GM23248 (cell line): ENCODE measurements at regions not wholly inside any gene's neighbourhood (a gene's known extent, or its start where the extent isn't known, plus 50 kb on each side); places are given as distances from the start of the nearest gene placed in this dataset.

Source experiments
- DNase-seq: peaks from one replicate; pipeline ENCODE4 v3.0.0-alpha.2; 2015
- H2AFZ ChIP-seq: fragments of 200-600 bp; sonication (generic); 2 replicates; pipeline ENCODE4 v1.6.1; 2016; ENCODE audit warnings: antibody characterized with exemption
- H3F3A ChIP-seq: fragments of 200-600 bp; sonication (generic); 2 replicates; pipeline ENCODE4 v1.6.1; 2016; ENCODE audit warnings: mild to moderate bottlenecking, antibody characterized with exemption, mixed run types; ENCODE audit not compliant: insufficient read depth
- H3K27ac ChIP-seq: fragments of 200-600 bp; sonication (generic); 2 replicates; pipeline ENCODE4 v1.5.1; 2016; ENCODE audit warnings: mild to moderate bottlenecking
- H3K27me3 ChIP-seq: fragments of 200-600 bp; sonication (generic); replicated peaks from 2 replicates; pipeline ENCODE4 v1.6.1; 2016; ENCODE audit warnings: mild to moderate bottlenecking; ENCODE audit not compliant: insufficient read depth
- H3K36me3 ChIP-seq: fragments of 200-600 bp; sonication (generic); 2 replicates; pipeline ENCODE4 v1.6.1; 2016; ENCODE audit warnings: low read depth, mild to moderate bottlenecking
- H3K4me1 ChIP-seq: fragments of 200-600 bp; sonication (generic); 2 replicates; pipeline ENCODE4 v1.6.1; 2016; ENCODE audit warnings: mild to moderate bottlenecking; ENCODE audit not compliant: insufficient read depth
- H3K4me2 ChIP-seq: fragments of 200-600 bp; sonication (generic); one replicate; pipeline ENCODE4 v1.6.1; 2016; ENCODE audit warnings: mild to moderate bottlenecking; ENCODE audit not compliant: unreplicated experiment
- H3K4me3 ChIP-seq: fragments of 200-600 bp; sonication (generic); 2 replicates; pipeline ENCODE4 v1.5.1; 2016; ENCODE audit warnings: mild to moderate bottlenecking
- H3K79me2 ChIP-seq: fragments of 200-600 bp; sonication (generic); 2 replicates; pipeline ENCODE4 v1.6.1; 2016; ENCODE audit warnings: mild to moderate bottlenecking; ENCODE audit not compliant: insufficient read depth
- H3K9ac ChIP-seq: fragments of 200-600 bp; sonication (generic); 2 replicates; pipeline ENCODE4 v1.6.1; 2016; ENCODE audit warnings: mild to moderate bottlenecking
- H3K9me2 ChIP-seq: fragments of 200-600 bp; sonication (generic); 2 replicates; pipeline ENCODE4 v1.6.1; 2016; ENCODE audit warnings: mixed run types, mild to moderate bottlenecking, moderate library complexity; ENCODE audit not compliant: insufficient read depth
- H3K9me3 ChIP-seq: fragments of 200-600 bp; sonication (generic); one replicate; pipeline ENCODE4 v1.6.1; 2017; ENCODE audit warnings: low read depth
- H4K20me1 ChIP-seq: fragments of 200-600 bp; sonication (generic); 2 replicates; pipeline ENCODE4 v1.6.0; 2016; ENCODE audit not compliant: insufficient read depth
- EZH2 ChIP-seq: fragments of 200-600 bp; sonication (generic); IDR thresholded peaks from 2 replicates; pipeline ENCODE4 v1.6.1; 2018; ENCODE audit warnings: antibody characterized with exemption, mild to moderate bottlenecking; ENCODE audit not compliant: insufficient read depth, poor library complexity, severe bottlenecking
- EZH2phosphoT487 ChIP-seq: fragments of 200-600 bp; sonication (generic); IDR thresholded peaks from 2 replicates; pipeline ENCODE4 v1.6.1; 2018; ENCODE audit warnings: antibody characterized with exemption, moderate library complexity, mild to moderate bottlenecking, low read depth; ENCODE audit not compliant: insufficient read depth
- WGBS, 2 experiments: methylation state at CpG; one replicate each; pipeline ENCODE4 v1.1.6; 2015 to 2017; ENCODE audit warnings: low lambda C conversion rate in 2 of 2, low coverage in 1 of 2; ENCODE audit errors: missing lambda C conversion rate in 2 of 2; 5-methylcytosine and 5-hydroxymethylcytosine counted together
- in situ Hi-C: fragments of 300-500 bp; cut with MboI; formaldehyde crosslinking; loops from 2 replicates; pipeline ENCODE4 v1.15.0; 2020

- Histone ChIP-seq H3K9ac (no peak overlapping the region), H3K9me3 (no peaks in the 10 kb centered on the region)
- 75 to 80% methylated on average over 2 of the region's 2 CpGs for WGBS, 2 experiments
Observed at GRCh38 chr3:159831466-159831865, 157.2 kb upstream of the IL12A start.

GRCh38 chr3:159832024-159832423, 156.6 kb upstream of the IL12A start:
- Histone ChIP-seq H3K9me2 (no peaks in the 10 kb centered on the region), H2AFZ (no peak overlapping the region), H3K9ac (no peak overlapping the region), H3K9me3 (no peaks in the 10 kb centered on the region), H3K4me1 (peaks cover 39% of the 10 kb centered on the region), H3K36me3 (no peaks in the 10 kb centered on the region), H3K79me2 (peaks cover 93% of the 10 kb centered on the region), H3K4me2 (no peak overlapping the region), H3K4me3 (no peak overlapping the region), H4K20me1 (no peaks in the 10 kb centered on the region), H3K27ac (no peak overlapping the region), H3K27me3 (no peaks in the 10 kb centered on the region), H3F3A (peaks cover 33% of the 10 kb centered on the region)
- TF ChIP-seq EZH2 (no peak), EZH2phosphoT487 (no peak)
- in situ Hi-C loops: no loop called here
- DNase-seq: no peak
- 98 to 100% methylated on average over 2 of the region's 2 CpGs for WGBS, 2 experiments

More at GRCh38 chr3:159831466-159831865, 157.2 kb upstream of the IL12A start:
- peaks cover 28% of the 10 kb centered on the region for H3F3A ChIP-seq
- no peak overlapping the region for H2AFZ ChIP-seq
- no peaks in the 10 kb centered on the region for H3K9me2 ChIP-seq
- H3K36me3 ChIP-seq: no peaks in the 10 kb centered on the region
- in situ Hi-C loops: no loop called here
- H4K20me1 ChIP-seq: no peaks in the 10 kb centered on the region
- no peaks in the 10 kb centered on the region for H3K27me3 ChIP-seq
- peaks cover 33% of the 10 kb centered on the region for H3K4me1 ChIP-seq
- TF ChIP-seq EZH2 (no peak), EZH2phosphoT487 (no peak)
- DNase-seq: no peak
- no peak overlapping the region for H3K4me2 ChIP-seq
- H3K79me2 ChIP-seq: peaks cover 94% of the 10 kb centered on the region
- H3K4me3 ChIP-seq: no peak overlapping the region
- H3K27ac ChIP-seq: no peak overlapping the region

DNA sequence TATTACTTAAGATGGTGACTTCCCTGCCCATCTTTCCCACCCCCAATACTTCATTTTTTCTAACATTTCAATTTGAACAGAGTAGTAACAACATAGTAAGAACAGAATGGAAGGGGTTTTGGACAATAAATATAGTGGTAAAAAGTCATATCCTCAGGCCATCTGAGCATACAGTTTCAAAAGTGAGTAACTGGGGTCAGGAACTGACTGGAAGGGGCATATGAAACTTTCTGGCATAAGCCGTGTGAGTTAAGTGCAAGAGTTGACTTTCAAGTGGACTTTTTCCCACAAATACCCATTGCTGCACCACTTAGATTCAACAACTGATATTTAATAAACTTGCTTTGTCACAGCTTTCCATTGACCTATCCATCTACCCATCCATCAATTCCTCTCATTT, 153.5 kb upstream of the IL12A start:
- in situ Hi-C loops: no loop called here
- no peaks in the 10 kb centered on the region for H3K27me3 ChIP-seq

GRCh38 chr3:159837725-159838124, 150.9 kb upstream of the IL12A start:
- no peak overlapping the region for H3K4me2 ChIP-seq
- no peak overlapping the region for H3K27ac ChIP-seq
- in situ Hi-C loops: no loop called here
- H3K27me3 ChIP-seq: no peaks in the 10 kb centered on the region
- H3F3A ChIP-seq: peaks cover 13% of the 10 kb centered on the region
- H3K9me3 ChIP-seq: no peaks in the 10 kb centered on the region
- H3K79me2 ChIP-seq: peaks cover 97% of the 10 kb centered on the region
- H3K4me3 ChIP-seq: no peak overlapping the region
- no peak overlapping the region for H3K9ac ChIP-seq
- H3K36me3 ChIP-seq: no peaks in the 10 kb centered on the region
- DNase-seq: no peak
- TF ChIP-seq EZH2 (no peak), EZH2phosphoT487 (no peak)
- 80 to 81% methylated on average over 3 of the region's 3 CpGs for WGBS, 2 experiments
- no peaks in the 10 kb centered on the region for H4K20me1 ChIP-seq
- no peaks in the 10 kb centered on the region for H3K9me2 ChIP-seq
- no peak overlapping the region for H2AFZ ChIP-seq
- H3K4me1 ChIP-seq: peaks cover 15% of the 10 kb centered on the region

More for the DNA sequence above, 153.5 kb upstream of the IL12A start:
- TF ChIP-seq EZH2phosphoT487: no peak
- TF ChIP-seq EZH2: no peak
- Histone ChIP-seq H3K9me2 (no peaks in the 10 kb centered on the region), H3K4me2 (no peak overlapping the region), H3K79me2 (peaks cover 97% of the 10 kb centered on the region), H3K9ac (no peak overlapping the region), H3K9me3 (no peaks in the 10 kb centered on the region), H3F3A (peaks cover 25% of the 10 kb centered on the region), H3K27ac (no peak overlapping the region), H3K4me3 (no peak overlapping the region), H3K4me1 (peaks cover 31% of the 10 kb centered on the region), H4K20me1 (no peaks in the 10 kb centered on the region), H3K36me3 (no peaks in the 10 kb centered on the region), H2AFZ (no peak overlapping the region)
- no peak for DNase-seq
- whole genome bisulfite sequencing, 2 experiments: 81 to 100% methylated on average over 1 of the region's 1 CpG

GRCh38 chr3:159838938-159839337, 149.7 kb upstream of the IL12A start:
- in situ Hi-C loops: no loop called here
- H3K9ac ChIP-seq: no peak overlapping the region
- no peak overlapping the region for H3K4me2 ChIP-seq
- no peaks in the 10 kb centered on the region for H3K9me3 ChIP-seq
- H2AFZ ChIP-seq: no peak overlapping the region
- 97 to 98% methylated on average over 2 of the region's 2 CpGs for WGBS, 2 experiments
- no peak for DNase-seq
- no peaks in the 10 kb centered on the region for H3K9me2 ChIP-seq
- TF ChIP-seq EZH2 (no peak), EZH2phosphoT487 (no peak)
- no peaks in the 10 kb centered on the region for H3K27me3 ChIP-seq
- H3F3A ChIP-seq: peaks cover 13% of the 10 kb centered on the region
- H3K4me1 ChIP-seq: peaks cover 15% of the 10 kb centered on the region
- H3K27ac ChIP-seq: no peak overlapping the region
- H4K20me1 ChIP-seq: no peaks in the 10 kb centered on the region
- H3K79me2 ChIP-seq: peaks cover 97% of the 10 kb centered on the region
- H3K36me3 ChIP-seq: no peaks in the 10 kb centered on the region
- no peak overlapping the region for H3K4me3 ChIP-seq
